Activated CD4-positive, alpha-beta T cell treated with anti-CD3 and anti-CD28 coated beads, Interleukin-2, Interleukin-6, amounts not matched to agents 100 ng/mL and 50 ng/mL, durations not matched to agents 16 hours and 8 hours (primary cell): ENCODE measurements at regions not wholly inside any gene's neighbourhood (a gene's known extent, or its start where the extent isn't known, plus 50 kb on each side); places are given as distances from the start of the nearest gene placed in this dataset.

Experiments
- DNase-seq: peaks from one replicate; pipeline ENCODE4 v3.0.0-alpha.2; 2020

DNA sequence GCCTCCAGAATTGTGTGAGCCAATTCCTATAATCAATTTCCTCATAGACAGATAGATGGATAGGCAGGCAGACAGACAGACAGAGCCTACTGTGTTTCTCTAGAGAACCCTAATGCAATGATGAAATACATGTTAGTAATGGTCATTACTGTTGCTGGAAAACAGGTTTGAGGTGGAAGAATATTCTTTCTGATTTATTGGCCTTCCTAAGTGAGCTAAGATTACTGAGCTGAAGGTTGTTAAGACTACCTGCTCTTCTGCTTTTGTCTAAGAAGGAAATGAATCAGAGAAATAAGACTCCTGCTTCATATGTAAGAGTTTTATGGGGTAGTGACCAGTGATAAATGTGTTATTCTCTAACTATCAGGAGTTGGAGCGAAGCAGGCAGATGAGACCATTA lies 219.9 kb downstream of the ELAVL2 start:
- DNase-seq: no peak

- DNase-seq: no peak
These were observed 217.6 kb downstream of the ELAVL2 start for GRCh38 chr9:23608456-23608855.

DNA sequence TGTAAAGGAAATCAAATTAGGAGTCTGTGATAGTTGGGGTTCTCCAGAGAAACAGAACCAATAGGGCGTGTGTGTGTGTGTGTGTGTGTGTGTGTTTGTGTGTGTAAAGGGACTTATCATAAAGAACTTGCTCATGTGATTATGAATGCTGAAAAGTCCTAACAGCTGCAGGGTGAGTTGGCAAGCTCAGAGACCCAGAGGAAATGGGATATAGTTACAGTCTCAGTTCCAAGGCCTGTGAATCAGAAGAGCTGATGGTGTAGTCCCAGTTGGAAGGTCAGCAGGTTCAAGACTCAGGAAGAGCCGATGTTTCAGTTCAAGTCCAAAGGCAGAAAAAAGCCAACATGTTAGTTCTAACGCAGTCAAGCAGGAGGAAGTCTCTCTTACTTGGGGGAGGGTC lies 214.2 kb downstream of the ELAVL2 start:
- no peak for DNase-seq

- DNase-seq: no peak
These were observed 210.5 kb downstream of the ELAVL2 start for GRCh38 chr9:23615569-23615968.

GRCh38 chr9:23621188-23621587 lies 204.9 kb downstream of the ELAVL2 start:
- no peak for DNase-seq

DNA sequence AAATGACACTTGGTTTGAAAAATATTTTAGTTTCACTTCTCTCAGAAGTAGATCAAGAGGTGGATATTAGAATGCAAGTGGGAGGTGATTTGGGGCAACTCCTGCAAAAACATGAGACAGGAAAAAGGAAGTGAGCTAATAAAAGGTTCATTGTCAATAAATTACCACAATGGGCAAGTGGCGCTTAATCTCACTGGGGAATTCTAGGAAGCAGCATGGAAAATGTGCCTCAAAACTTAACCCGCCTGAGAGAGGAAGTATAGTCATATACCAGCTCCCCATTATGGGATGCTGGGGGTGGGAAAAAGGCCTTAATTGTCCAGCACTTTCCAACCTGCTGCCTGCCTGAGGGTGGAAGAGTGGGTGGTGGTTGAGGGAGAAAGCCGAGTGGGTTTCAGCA lies 204.1 kb downstream of the ELAVL2 start:
- no peak for DNase-seq

GRCh38 chr9:23622396-23622795 lies 203.6 kb downstream of the ELAVL2 start:
- no peak for DNase-seq

GRCh38 chr9:23630488-23630887 lies 195.6 kb downstream of the ELAVL2 start:
- DNase-seq: no peak

GRCh38 chr9:23635276-23635675 lies 190.8 kb downstream of the ELAVL2 start:
- no peak for DNase-seq

GRCh38 chr9:23636199-23636598 lies 189.8 kb downstream of the ELAVL2 start:
- no peak for DNase-seq

DNA sequence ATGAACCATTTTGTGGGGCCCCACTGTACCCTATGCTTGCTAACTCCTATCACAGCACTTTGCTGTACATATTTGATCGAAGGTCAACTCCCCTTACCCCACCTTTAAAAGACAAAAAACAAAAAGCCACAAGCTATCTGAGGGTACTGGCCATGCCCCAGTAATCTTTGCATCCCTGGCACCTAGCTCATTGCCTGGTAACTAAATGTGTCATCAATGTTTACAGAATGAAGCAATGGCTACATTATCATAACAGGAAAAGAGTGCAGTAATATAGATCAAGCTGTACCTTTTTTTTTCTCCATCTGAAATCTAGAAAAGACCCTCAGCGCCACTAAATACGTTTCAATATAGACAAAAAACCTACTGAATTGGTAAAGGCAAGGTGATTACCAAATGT lies 188.0 kb downstream of the ELAVL2 start:
- DNase-seq: no peak

DNA sequence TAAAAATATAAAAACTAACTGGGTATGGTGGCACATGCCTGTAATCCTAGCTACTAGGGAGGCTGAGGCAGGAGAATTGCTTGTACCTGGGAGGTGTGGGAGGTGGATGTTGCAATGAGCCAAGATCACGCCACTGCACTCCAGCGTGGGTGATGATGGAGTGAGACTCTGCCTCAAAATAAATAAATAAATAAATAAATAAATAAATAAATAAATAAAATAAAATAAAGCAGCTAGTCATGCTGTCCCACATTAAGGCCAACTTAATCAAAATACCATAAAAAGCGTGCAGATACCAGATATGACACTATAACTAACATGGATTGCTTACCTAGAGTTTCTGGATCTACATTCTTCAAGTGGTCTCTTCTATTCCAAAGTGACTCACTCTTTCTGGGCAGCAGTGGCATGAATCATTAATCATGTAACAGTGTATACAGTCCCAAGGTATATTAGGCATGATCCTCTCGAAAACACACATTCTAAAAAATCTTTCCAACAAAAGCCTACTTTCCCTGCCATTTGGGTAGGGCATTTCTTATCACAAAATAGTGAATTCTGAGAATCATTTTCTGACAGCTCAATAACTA lies 187.1 kb downstream of the ELAVL2 start:
- DNase-seq: no peak
